HEK293 (cell line): ENCODE measurements at regions not wholly inside any gene's neighbourhood (a gene's known extent, or its start where the extent isn't known, plus 50 kb on each side); places are given as distances from the start of the nearest gene placed in this dataset.

ENCODE experiments used
- CTCF ChIA-PET: fragments of 350-600 bp; formaldehyde crosslinking; extraction: SDS; loops from one replicate; lab custom pipeline; 2021; ENCODE audit warnings: antibody characterized with exemption; lab: Yijun Ruan, JAX
- POLR2A ChIA-PET: fragments of 300-600 bp; formaldehyde crosslinking; extraction: SDS; loops from one replicate; lab custom pipeline; 2020; ENCODE audit warnings: antibody characterized with exemption, inconsistent platforms; lab: Yijun Ruan, JAX
- H3K27ac ChIP-seq: fragments of 200-500 bp; sonication (Bioruptor generic); 2 replicates; pipeline ENCODE4 v1.5.1; 2014; ENCODE audit warnings: low read depth, low read length, control low read depth, inconsistent platforms; ENCODE audit errors: extremely low read depth
- H3K36me3 ChIP-seq, 2 experiments: fragments of 200-500 bp in 1 of 2; sonication (Bioruptor generic) in 1 of 2; 1 replicate in 1 of 2; 2 replicates in 1 of 2; pipeline ENCODE4 v1.5.1; 2014 to 2017; ENCODE audit warnings: inconsistent platforms in 2 of 2, low read length in 2 of 2; ENCODE audit not compliant: control insufficient read depth in 2 of 2, insufficient read depth in 1 of 2
- H3K4me1 ChIP-seq: fragments of 200-500 bp; sonication (Bioruptor generic); 2 replicates; pipeline ENCODE4 v1.5.1; 2014; ENCODE audit warnings: mild to moderate bottlenecking, low read length, inconsistent platforms; ENCODE audit not compliant: control insufficient read depth, insufficient read depth
- H3K4me3 ChIP-seq: 2 replicates; pipeline ENCODE4 v1.5.1; 2011; ENCODE audit warnings: low read depth, mild to moderate bottlenecking, control low read depth, low read length, moderate library complexity
- H3K9me3 ChIP-seq: fragments of 200-500 bp; sonication (Bioruptor generic); 2 replicates; pipeline ENCODE4 v1.5.1; 2014; ENCODE audit warnings: low read depth, low read length, inconsistent platforms; ENCODE audit not compliant: control insufficient read depth, insufficient read depth
- BCL11B ChIP-seq: fragments of 450-650 bp; formaldehyde crosslinking; IDR thresholded peaks from 2 replicates; pipeline ENCODE4 v1.5.1; 2016; ENCODE audit warnings: low read depth, missing biosample characterization, missing genetic modification characterization
- EGR2 ChIP-seq: fragments of 450-650 bp; formaldehyde crosslinking; IDR thresholded peaks from 2 replicates; pipeline ENCODE4 v1.5.1; 2016; ENCODE audit warnings: low read depth, missing biosample characterization, missing genetic modification characterization
- PATZ1 ChIP-seq: fragments of 450-650 bp; formaldehyde crosslinking; IDR thresholded peaks from 2 replicates; pipeline ENCODE4 v1.5.1; 2016; ENCODE audit warnings: missing biosample characterization, missing genetic modification characterization
- PRDM1 ChIP-seq: fragments of 450-650 bp; formaldehyde crosslinking; IDR thresholded peaks from 2 replicates; pipeline ENCODE4; 2016; ENCODE audit warnings: missing biosample characterization, missing genetic modification characterization
- PRDM10 ChIP-seq: fragments of 450-650 bp; formaldehyde crosslinking; IDR thresholded peaks from 2 replicates; pipeline ENCODE4 v1.5.1; 2016; ENCODE audit warnings: missing biosample characterization, missing genetic modification characterization
- RBAK ChIP-seq: fragments of 450-650 bp; formaldehyde crosslinking; IDR thresholded peaks from 2 replicates; pipeline ENCODE4 v1.5.1; 2016; ENCODE audit warnings: missing biosample characterization, missing genetic modification characterization
- REPIN1 ChIP-seq: fragments of 450-650 bp; formaldehyde crosslinking; IDR thresholded peaks from 2 replicates; pipeline ENCODE4 v1.5.1; 2017; ENCODE audit warnings: missing biosample characterization, missing genetic modification characterization, low read depth
- ZBTB44 ChIP-seq: fragments of 450-650 bp; IDR thresholded peaks from 2 replicates; pipeline ENCODE4 v1.5.1; 2018; ENCODE audit warnings: missing biosample characterization, mild to moderate bottlenecking, missing genetic modification characterization
- ZNF10 ChIP-seq: fragments of 450-650 bp; formaldehyde crosslinking; IDR thresholded peaks from 2 replicates; pipeline ENCODE4 v1.5.1; 2017; ENCODE audit warnings: missing biosample characterization, missing genetic modification characterization
- ZNF211 ChIP-seq: fragments of 450-650 bp; formaldehyde crosslinking; IDR thresholded peaks from 2 replicates; pipeline ENCODE4 v1.5.1; 2016; ENCODE audit warnings: low read depth, missing biosample characterization, missing genetic modification characterization
- ZNF266 ChIP-seq: fragments of 450-650 bp; formaldehyde crosslinking; IDR thresholded peaks from 2 replicates; pipeline ENCODE4 v1.5.1; 2016; ENCODE audit warnings: missing biosample characterization, missing genetic modification characterization, low read depth
- ZNF311 ChIP-seq: fragments of 450-650 bp; formaldehyde crosslinking; IDR thresholded peaks from 2 replicates; pipeline ENCODE4 v1.5.1; 2017; ENCODE audit warnings: missing biosample characterization, missing genetic modification characterization, borderline replicate concordance
- ZNF391 ChIP-seq: fragments of 450-650 bp; formaldehyde crosslinking; IDR thresholded peaks from 2 replicates; pipeline ENCODE4 v1.5.1; 2016; ENCODE audit warnings: low read depth, missing biosample characterization, missing genetic modification characterization, borderline replicate concordance
- ZNF530 ChIP-seq: fragments of 450-650 bp; formaldehyde crosslinking; IDR thresholded peaks from 2 replicates; pipeline ENCODE4 v1.5.1; 2016; ENCODE audit warnings: low read depth, missing biosample characterization, missing genetic modification characterization
- ZNF768 ChIP-seq: fragments of 450-650 bp; formaldehyde crosslinking; IDR thresholded peaks from 2 replicates; pipeline ENCODE4 v1.5.1; 2018; ENCODE audit warnings: missing biosample characterization, mild to moderate bottlenecking, missing genetic modification characterization
- ZSCAN16 ChIP-seq: fragments of 450-650 bp; formaldehyde crosslinking; IDR thresholded peaks from 2 replicates; pipeline ENCODE4 v1.5.1; 2016; ENCODE audit warnings: missing biosample characterization, missing genetic modification characterization
- ZSCAN4 ChIP-seq: fragments of 450-650 bp; formaldehyde crosslinking; IDR thresholded peaks from 2 replicates; pipeline ENCODE4 v1.5.1; 2017; ENCODE audit warnings: missing biosample characterization, missing genetic modification characterization
- TF ChIP-seq, protein P1 (sequence below): fragments of 450-650 bp; formaldehyde crosslinking; optimal IDR thresholded peaks from 2 replicates; pipeline ENCODE3; 2016; ENCODE audit warnings: missing biosample characterization, mild to moderate bottlenecking, missing genetic modification characterization
- TF ChIP-seq, protein P2 (sequence below): fragments of 450-650 bp; formaldehyde crosslinking; IDR thresholded peaks from 2 replicates; pipeline ENCODE4 v1.5.1; 2016; ENCODE audit warnings: missing biosample characterization, missing genetic modification characterization

DNA sequence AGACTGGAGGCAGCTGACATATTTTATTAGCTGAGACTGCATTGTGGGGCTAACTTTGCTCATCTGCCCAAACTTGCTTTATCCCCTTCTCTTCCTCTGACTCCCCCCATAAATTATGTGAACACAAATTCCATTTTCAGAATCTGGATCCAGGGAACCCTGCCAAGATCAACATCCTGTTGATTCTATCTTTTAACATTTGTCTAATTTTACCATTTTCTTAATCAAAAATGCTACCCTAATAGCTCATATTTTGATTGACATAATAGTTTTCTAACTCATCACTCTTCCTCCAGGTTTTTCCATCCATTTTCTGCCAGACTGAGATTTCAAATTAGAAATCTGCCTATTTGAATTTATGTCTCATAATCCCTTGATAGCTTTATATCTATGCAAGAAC lies 184.7 kb upstream of the PRSS16 start:
- H3K9me3 ChIP-seq: no peaks in the 10 kb centered on the region
- H3K36me3 ChIP-seq: no peaks in the 10 kb centered on the region
- H3K4me3 ChIP-seq: no peak overlapping the region
- TF ChIP-seq ZNF266 (tag by site-specific recombination): no peak
- TF ChIP-seq, all 188 proteins: peak for 0
- H3K27ac ChIP-seq: no peak overlapping the region
- ChIA-PET POLR2A (no interaction called here), CTCF (interaction anchor here (0.6 to 1.8 kb wide), 2 partner anchors 16 to 482 kb away, joined by 5 read pairs; no protein-coding TSS in a partner anchor)
- H3K4me1 ChIP-seq: no peaks in the 10 kb centered on the region

DNA sequence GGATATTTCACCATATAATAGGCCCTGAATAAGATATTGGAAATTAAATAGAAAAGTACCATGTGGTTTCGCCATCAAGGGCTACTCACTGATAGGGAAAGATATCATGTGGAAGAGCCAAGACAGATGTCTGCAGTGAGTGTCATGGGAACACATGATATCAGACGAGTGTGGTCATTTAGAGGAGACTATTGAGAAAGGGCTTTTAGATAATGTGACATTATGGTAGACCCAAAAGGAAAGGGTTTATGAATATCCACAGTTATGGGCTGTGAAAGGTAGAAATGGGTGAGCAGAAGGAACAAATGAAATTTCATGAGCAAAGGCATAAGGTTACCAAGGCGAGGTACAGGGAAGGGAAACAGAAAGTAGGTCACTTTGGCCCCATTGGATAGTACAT lies 182.3 kb upstream of the PRSS16 start:
- Histone ChIP-seq H3K4me3 (no peak overlapping the region), H3K9me3 (no peaks in the 10 kb centered on the region), H3K4me1 (no peaks in the 10 kb centered on the region), H3K27ac (no peak overlapping the region), H3K36me3 (no peaks in the 10 kb centered on the region)
- ChIA-PET POLR2A (no interaction called here), CTCF (no interaction called here)
- TF ChIP-seq REPIN1 (tag by site-specific recombination): no peak
- no peak for TF ChIP-seq ZSCAN16
- TF ChIP-seq ZNF768 (tag by site-specific recombination): no peak
- TF ChIP-seq, protein P1, sequence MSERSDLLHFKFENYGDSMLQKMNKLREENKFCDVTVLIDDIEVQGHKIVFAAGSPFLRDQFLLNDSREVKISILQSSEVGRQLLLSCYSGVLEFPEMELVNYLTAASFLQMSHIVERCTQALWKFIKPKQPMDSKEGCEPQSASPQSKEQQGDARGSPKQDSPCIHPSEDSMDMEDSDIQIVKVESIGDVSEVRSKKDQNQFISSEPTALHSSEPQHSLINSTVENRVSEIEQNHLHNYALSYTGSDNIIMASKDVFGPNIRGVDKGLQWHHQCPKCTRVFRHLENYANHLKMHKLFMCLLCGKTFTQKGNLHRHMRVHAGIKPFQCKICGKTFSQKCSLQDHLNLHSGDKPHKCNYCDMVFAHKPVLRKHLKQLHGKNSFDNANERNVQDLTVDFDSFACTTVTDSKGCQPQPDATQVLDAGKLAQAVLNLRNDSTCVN (tag by site-specific recombination): no peak
- TF ChIP-seq RBAK (tag by site-specific recombination): no peak
- no peak for TF ChIP-seq ZNF311
- no peak for TF ChIP-seq EGR2 (tag by site-specific recombination)
- TF ChIP-seq ZNF211 (tag by site-specific recombination): no peak
- no peak for TF ChIP-seq ZNF530 (tag by site-specific recombination)
- TF ChIP-seq BCL11B: no peak
- TF ChIP-seq ZBTB44 (tag by site-specific recombination): no peak
- TF ChIP-seq, protein P2, sequence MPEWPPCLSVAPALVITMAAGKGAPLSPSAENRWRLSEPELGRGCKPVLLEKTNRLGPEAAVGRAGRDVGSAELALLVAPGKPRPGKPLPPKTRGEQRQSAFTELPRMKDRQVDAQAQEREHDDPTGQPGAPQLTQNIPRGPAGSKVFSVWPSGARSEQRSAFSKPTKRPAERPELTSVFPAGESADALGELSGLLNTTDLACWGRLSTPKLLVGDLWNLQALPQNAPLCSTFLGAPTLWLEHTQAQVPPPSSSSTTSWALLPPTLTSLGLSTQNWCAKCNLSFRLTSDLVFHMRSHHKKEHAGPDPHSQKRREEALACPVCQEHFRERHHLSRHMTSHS: no peak
- no peak for TF ChIP-seq ZNF391
- TF ChIP-seq PATZ1: no peak

DNA sequence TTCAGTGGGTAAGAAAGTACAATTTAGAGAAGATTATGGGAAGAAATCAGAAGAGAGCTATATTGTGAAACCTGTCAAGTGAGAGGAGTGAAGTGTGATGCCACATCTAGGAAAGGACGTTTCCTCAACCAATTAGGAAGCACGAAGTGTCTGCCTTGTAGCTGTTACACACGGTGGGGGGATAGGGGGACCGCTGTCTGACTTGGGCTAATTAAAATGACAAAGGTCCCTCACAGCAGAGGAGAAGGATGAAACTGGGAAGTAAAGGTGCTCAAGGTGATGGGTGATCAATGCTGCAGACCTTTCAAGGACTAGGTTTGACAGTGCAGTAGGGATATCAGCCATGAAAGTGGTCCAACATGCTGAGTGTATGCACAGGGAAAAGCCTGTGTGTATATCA lies 181.1 kb upstream of the PRSS16 start:
- Histone ChIP-seq H3K4me3 (no peak overlapping the region), H3K36me3 (no peaks in the 10 kb centered on the region), H3K27ac (no peak overlapping the region), H3K4me1 (no peaks in the 10 kb centered on the region), H3K9me3 (no peaks in the 10 kb centered on the region)
- ChIA-PET CTCF (no interaction called here), POLR2A (no interaction called here)
- no peak for TF ChIP-seq EGR2 (tag by site-specific recombination)
- no peak for TF ChIP-seq PRDM10 (tag by site-specific recombination)
- TF ChIP-seq PRDM1 (tag by site-specific recombination): no peak
- no peak for TF ChIP-seq ZSCAN4 (tag by site-specific recombination)
- no peak for TF ChIP-seq ZNF10 (tag by site-specific recombination)
